ENCODE measurements at regions not wholly inside any gene's neighbourhood (a gene's known extent, or its start where the extent isn't known, plus 50 kb on each side); places are given as distances from the start of the nearest gene placed in this dataset.

GRCh38 chr14:104281768-104282301, 143.4 kb downstream of the KIF26A start:
- TF ChIP-seq RXRA (IDR thresholded peaks at IDR 0.05), result peak; percentile 39 to 86
- TF ChIP-seq HNF4A (conservative IDR thresholded peaks at IDR 0.05), result peak; percentile 84 to 89
- peak; percentile 73 for TF ChIP-seq SP1 (IDR thresholded peaks at IDR 0.05)
- TF ChIP-seq MAX (IDR thresholded peaks at IDR 0.05), result no peak
- Histone ChIP-seq H3K9me3 (ENCODE audit: control insufficient read depth in 4 of 4, low read length in 3 of 4) (no peaks in the 10 kb centered on the region), H3K27ac (ENCODE audit: low read depth in 1 of 2, low read length in 2 of 2) (peak overlapping the region; percentile 57 to 74), H3K36me3 (ENCODE audit: control insufficient read depth in 4 of 4, insufficient read depth in 3 of 4, low read depth in 1 of 4, low read length in 3 of 4) (no peaks in the 10 kb centered on the region), H3K9ac (ENCODE audit: low read depth in 1 of 2, low read length in 2 of 2) (no peak overlapping the region), H3K27me3 (ENCODE audit: control insufficient read depth in 4 of 4, insufficient read depth in 4 of 4, low read length in 3 of 4) (no peaks in the 10 kb centered on the region), H3K4me1 (ENCODE audit: control insufficient read depth in 4 of 4, insufficient read depth in 4 of 4, low read length in 3 of 4) (peaks cover 23 to 38% (median 33%) of the 10 kb centered on the region in 4 donors), H3K4me3 (ENCODE audit: low read depth in 1 of 3, low read length in 3 of 3) (no peak overlapping the region)
- DNase-seq (ENCODE audit: low spot score), result no peak
- WGBS, result 43% methylated on average over 11 of the region's 11 CpGs

- no peak for TF ChIP-seq ATF3 (IDR thresholded peaks at IDR 0.05)
- peak; percentile 10 to 24 for TF ChIP-seq HNF4A (conservative IDR thresholded peaks at IDR 0.05)
- H3K27me3 ChIP-seq (ENCODE audit: control insufficient read depth in 4 of 4, insufficient read depth in 4 of 4, low read length in 3 of 4), result no peaks in the 10 kb centered on the region
- no peaks in the 10 kb centered on the region for H3K36me3 ChIP-seq (ENCODE audit: control insufficient read depth in 4 of 4, insufficient read depth in 3 of 4, low read depth in 1 of 4, low read length in 3 of 4)
- H3K4me1 ChIP-seq (ENCODE audit: control insufficient read depth in 4 of 4, insufficient read depth in 4 of 4, low read length in 3 of 4), result peaks cover 23 to 38% (median 33%) of the 10 kb centered on the region in 4 donors
- H3K27ac ChIP-seq (ENCODE audit: low read depth in 1 of 2, low read length in 2 of 2), result peak overlapping the region in 1 of 2 donors; percentile 12
- H3K4me3 ChIP-seq (ENCODE audit: low read depth in 1 of 3, low read length in 3 of 3), result peak overlapping the region in 1 of 3 donors; percentile 9
- WGBS, result 49% methylated on average over 26 of the region's 26 CpGs
- no peak overlapping the region for H3K9ac ChIP-seq (ENCODE audit: low read depth in 1 of 2, low read length in 2 of 2)
- DNase-seq (ENCODE audit: low spot score), result no peak
- no peaks in the 10 kb centered on the region for H3K9me3 ChIP-seq (ENCODE audit: control insufficient read depth in 4 of 4, low read length in 3 of 4)
Measured at GRCh38 chr14:104282332-104283196, 144.2 kb downstream of the KIF26A start.

- no peaks in the 10 kb centered on the region for H3K36me3 ChIP-seq (ENCODE audit: control insufficient read depth in 4 of 4, insufficient read depth in 3 of 4, low read depth in 1 of 4, low read length in 3 of 4)
- no peaks in the 10 kb centered on the region for H3K9me3 ChIP-seq (ENCODE audit: control insufficient read depth in 4 of 4, low read length in 3 of 4)
- TF ChIP-seq GABPA (IDR thresholded peaks at IDR 0.05 in 1 of 2, conservative IDR thresholded peaks at IDR 0.05 in 1 of 2), result no peak
- TF ChIP-seq HNF4A (conservative IDR thresholded peaks at IDR 0.05), result peak in 1 of 2 donors; percentile 12
- TF ChIP-seq CTCF (IDR thresholded peaks at IDR 0.05; ENCODE audit: low read depth, low read length, missing input control), result no peak
- no peak for TF ChIP-seq SP1 (IDR thresholded peaks at IDR 0.05)
- no peak overlapping the region for H3K4me3 ChIP-seq (ENCODE audit: low read depth in 1 of 3, low read length in 3 of 3)
- H3K9ac ChIP-seq (ENCODE audit: low read depth in 1 of 2, low read length in 2 of 2), result no peak overlapping the region
- no peak overlapping the region for H3K27ac ChIP-seq (ENCODE audit: low read depth in 1 of 2, low read length in 2 of 2)
- DNase-seq (ENCODE audit: low spot score), result no peak
- 68% methylated on average over 25 of the region's 25 CpGs for WGBS
- H3K27me3 ChIP-seq (ENCODE audit: control insufficient read depth in 4 of 4, insufficient read depth in 4 of 4, low read length in 3 of 4), result no peaks in the 10 kb centered on the region
- H3K4me1 ChIP-seq (ENCODE audit: control insufficient read depth in 4 of 4, insufficient read depth in 4 of 4, low read length in 3 of 4), result peaks cover 23 to 38% (median 33%) of the 10 kb centered on the region in 4 donors
Measured at GRCh38 chr14:104283197-104284106, 145.1 kb downstream of the KIF26A start.
